Suprapubic skin (tissue), 3 donors: ENCODE measurements at regions not wholly inside any gene's neighbourhood (a gene's known extent, or its start where the extent isn't known, plus 50 kb on each side); places are given as distances from the start of the nearest gene placed in this dataset.

Source experiments
- CTCF ChIP-seq, 2 donors: fragments of 200-600 bp in 1 of 2; fragments of 450-650 bp in 1 of 2; sonication (generic) in 1 of 2; IDR thresholded peaks; one replicate each; pipeline ENCODE4 v1.5.1; 2016 to 2019; ENCODE audit warnings: antibody characterized with exemption in 2 of 2, mild to moderate bottlenecking in 1 of 2, moderate library complexity in 1 of 2
- POLR2A ChIP-seq, 2 donors: fragments of 450-650 bp; IDR thresholded peaks; one replicate each; pipeline ENCODE4 v1.6.1; 2017; ENCODE audit warnings: antibody characterized with exemption in 2 of 2, mild to moderate bottlenecking in 2 of 2, moderate library complexity in 2 of 2

- TF ChIP-seq CTCF (IDR thresholded peaks at IDR 0.05) (no peak), POLR2A (IDR thresholded peaks at IDR 0.05) (no peak)
Observed at GRCh38 chr11:70769521-70769920, 371.2 kb downstream of the CTTN start.
